Ammon's horn (tissue), 1 donor: ENCODE measurements at regions not wholly inside any gene's neighbourhood (a gene's known extent, or its start where the extent isn't known, plus 50 kb on each side); places are given as distances from the start of the nearest gene placed in this dataset.

Experiments used
- DNase-seq: peaks from one replicate; pipeline ENCODE4 v3.0.0-alpha.2; 2016; ENCODE audit warnings: low spot score

GRCh38 chrX:107560980-107561379 is 67.3 kb upstream of the PRPS1 start:
- DNase-seq, result no peak

- no peak for DNase-seq
These were observed 66.7 kb upstream of the PRPS1 start for GRCh38 chrX:107561468-107562215.

GRCh38 chrX:107562482-107562881 is 65.8 kb upstream of the PRPS1 start:
- DNase-seq, result no peak

- DNase-seq, result no peak
These were observed 64.5 kb upstream of the PRPS1 start for GRCh38 chrX:107563824-107564223.

GRCh38 chrX:107565015-107565414 is 63.3 kb upstream of the PRPS1 start:
- DNase-seq, result no peak

- peak; percentile 40 for DNase-seq
These were observed 62.2 kb upstream of the PRPS1 start for GRCh38 chrX:107565931-107566603.

- DNase-seq, result no peak
These were observed 61.6 kb upstream of the PRPS1 start for GRCh38 chrX:107566604-107567262.

GRCh38 chrX:107567370-107567769 is 60.9 kb upstream of the PRPS1 start:
- no peak for DNase-seq

GRCh38 chrX:107571296-107571998 is 56.9 kb upstream of the PRPS1 start:
- DNase-seq, result peak; percentile 7

GRCh38 chrX:107573016-107573415 is 55.3 kb upstream of the PRPS1 start:
- DNase-seq, result no peak

- no peak for DNase-seq
These were observed 54.1 kb upstream of the PRPS1 start for GRCh38 chrX:107574054-107574683.

- DNase-seq, result no peak
These were observed 53.6 kb upstream of the PRPS1 start for GRCh38 chrX:107574711-107575110.

- DNase-seq, result no peak
These were observed 51.9 kb upstream of the PRPS1 start for GRCh38 chrX:107576392-107576791.

GRCh38 chrX:107576841-107577240 is 51.5 kb upstream of the PRPS1 start:
- DNase-seq, result no peak

GRCh38 chrX:107577933-107578332 is 50.4 kb upstream of the PRPS1 start:
- DNase-seq, result no peak
